ENCODE measurements at regions not wholly inside any gene's neighbourhood (a gene's known extent, or its start where the extent isn't known, plus 50 kb on each side); places are given as distances from the start of the nearest gene placed in this dataset.

- no peak for TF ChIP-seq POLR2AphosphoS5 (IDR thresholded peaks at IDR 0.05; ENCODE audit: low read depth, low read length)
- no peak for TF ChIP-seq REST (IDR thresholded peaks at IDR 0.05; ENCODE audit: insufficient read depth in 1 of 2, low read depth in 2 of 2, low read length in 2 of 2)
- no peak for TF ChIP-seq TAF1 (IDR thresholded peaks at IDR 0.05; ENCODE audit: borderline replicate concordance, insufficient read depth, low read length)
Measured at GRCh38 chr2:6635296-6635695, 230.4 kb downstream of the CMPK2 start.

Data from PFSK-1 (cell line).